HepG2 (cell line): ENCODE measurements at regions not wholly inside any gene's neighbourhood (a gene's known extent, or its start where the extent isn't known, plus 50 kb on each side); places are given as distances from the start of the nearest gene placed in this dataset.

ENCODE experiments used
- ATAC-seq: fragments of 200-7000 bp; cut with Tn5 transposase; 3 replicates; pipeline ENCODE4 v1.9.1; 2020; ENCODE audit warnings: mild to moderate bottlenecking, moderate library complexity
- BruUV-seq: library from RNA; stranded (reverse); fragments of 400-500 nt; replicated peaks from 2 replicates; lab custom pipeline; 2021; lab: Mats Ljungman, UMichigan
- CTCF ChIA-PET: fragments of 300-600 bp; formaldehyde crosslinking; extraction: SDS; loops from one replicate; lab custom pipeline; 2021; ENCODE audit warnings: low total read pairs, inconsistent platforms, low intra/inter-chr PET ratio; lab: Yijun Ruan, JAX
- POLR2A ChIA-PET: fragments of 350-600 bp; sonication (Branson Sonifier 250); formaldehyde crosslinking; loops from one replicate; lab custom pipeline; 2020; ENCODE audit warnings: antibody characterized with exemption, inconsistent platforms; lab: Yijun Ruan, JAX
- DNase-seq: peaks from one replicate; pipeline ENCODE4 v3.0.0-alpha.2; 2015; ENCODE audit warnings: low spot score
- FAIRE-seq: peaks from 3 replicates; lab custom pipeline; 2011; peaks lifted over from hg19 to GRCh38; lab: Jason Lieb, UNC
- H2AFZ ChIP-seq: one replicate; pipeline ENCODE4 v1.6.1; 2011; ENCODE audit warnings: low read length, inconsistent platforms
- H3K27ac ChIP-seq: fragments of 300-600 bp; 3 replicates; pipeline ENCODE4 v1.8.0; 2011; ENCODE audit warnings: mixed run types, mild to moderate bottlenecking, mixed read lengths, low read length, inconsistent platforms; ENCODE audit not compliant: insufficient read depth; ENCODE audit errors: extremely low read length
- H3K27me3 ChIP-seq, 2 experiments: fragments of 200-600 bp in 1 of 2; 2 replicates in 1 of 2; 3 replicates in 1 of 2; pipeline versions ENCODE4 v1.6.0 to v1.8.0; 2011; ENCODE audit warnings: low read length in 2 of 2, mild to moderate bottlenecking in 2 of 2, moderate library complexity in 2 of 2, inconsistent platforms in 1 of 2; ENCODE audit not compliant: insufficient read depth in 2 of 2, control insufficient read depth in 1 of 2
- H3K36me3 ChIP-seq, 2 experiments: fragments of 200-600 bp in 1 of 2; replicated peaks in 1 of 2; 2 replicates in 1 of 2; 3 replicates in 1 of 2; pipeline versions ENCODE4 v1.5.1 to v1.8.0; 2011; ENCODE audit warnings: low read length in 2 of 2, inconsistent platforms in 1 of 2; ENCODE audit not compliant: insufficient read depth in 2 of 2, control insufficient read depth in 1 of 2
- H3K4me1 ChIP-seq: 2 replicates; pipeline ENCODE4 v1.5.1; 2012; ENCODE audit warnings: low read length, inconsistent platforms; ENCODE audit not compliant: insufficient read depth
- H3K4me2 ChIP-seq: 2 replicates; pipeline ENCODE4 v1.6.0; 2011; ENCODE audit warnings: low read depth, low read length, inconsistent platforms
- H3K4me3 ChIP-seq, 3 experiments: fragments of 200-600 bp in 1 of 3; sonication (generic), shearing (Covaris generic) in 1 of 3; replicated peaks in 1 of 3; 2 replicates each; pipeline ENCODE4 v1.5.1; 2011 to 2016; ENCODE audit warnings: low read length in 3 of 3, inconsistent platforms in 2 of 3, low read depth in 2 of 3, mild to moderate bottlenecking in 2 of 3, control low read depth in 1 of 3, mixed read lengths in 1 of 3; ENCODE audit not compliant: insufficient read depth in 1 of 3
- H3K79me2 ChIP-seq: one replicate; pipeline ENCODE4 v1.6.1; 2011; ENCODE audit warnings: low read length, inconsistent platforms; ENCODE audit not compliant: insufficient read depth
- H3K9ac ChIP-seq: 2 replicates; pipeline ENCODE4 v1.6.0; 2011; ENCODE audit warnings: mild to moderate bottlenecking, low read depth, low read length, inconsistent platforms; ENCODE audit not compliant: insufficient read depth
- H3K9me3 ChIP-seq: 2 replicates; pipeline ENCODE4 v1.5.1; 2012; ENCODE audit warnings: mild to moderate bottlenecking, low read length
- H4K20me1 ChIP-seq: 2 replicates; pipeline ENCODE4 v1.6.0; 2011; ENCODE audit warnings: inconsistent platforms, mild to moderate bottlenecking, low read length, moderate library complexity; ENCODE audit not compliant: insufficient read depth
- HNF1B ChIP-seq: sonication (generic); formaldehyde crosslinking; IDR thresholded peaks from 2 replicates; pipeline ENCODE4 v1.5.1; 2020; ENCODE audit warnings: mild to moderate bottlenecking, moderate library complexity, missing genetic modification reagents
- ZNF547 ChIP-seq: sonication (generic); formaldehyde crosslinking; IDR thresholded peaks from 2 replicates; pipeline ENCODE4 v1.5.1; 2020; ENCODE audit warnings: mild to moderate bottlenecking, missing genetic modification reagents
- WGBS: methylation state at CpG from one replicate; pipeline ENCODE4 v1.1.6; 2017; ENCODE audit warnings: low lambda C conversion rate; 5-methylcytosine and 5-hydroxymethylcytosine counted together
- in situ Hi-C: cut with HindIII; loops from 2 replicates; pipeline ENCODE4 v1.10.0; 2017; ENCODE audit warnings: low pct_unique_long_range_greater_than_20kb; ENCODE audit not compliant: extremely low pct_ligation_motif_present
- intact Hi-C: fragments of 100-400 bp; cut with micrococcal nuclease; formaldehyde crosslinking; loops from one replicate; pipeline ENCODE4 v1.10.0; 2022; ENCODE audit not compliant: unreplicated experiment

- TF ChIP-seq HNF1B = no peak
- Histone ChIP-seq H3K4me2 (no peak overlapping the region), H3K27ac (no peak overlapping the region), H3K9ac (no peak overlapping the region), H4K20me1 (peaks cover 4% of the 10 kb centered on the region), H2AFZ (no peak overlapping the region), H3K9me3 (no peaks in the 10 kb centered on the region), H3K27me3 (no peaks in the 10 kb centered on the region), H3K36me3 (no peaks in the 10 kb centered on the region), H3K79me2 (peaks cover 32% of the 10 kb centered on the region), H3K4me1 (peaks cover 12% of the 10 kb centered on the region), H3K4me3 (no peak overlapping the region)
- ChIA-PET POLR2A (no interaction called here), CTCF (no interaction called here)
- 96% methylated on average over 4 of the region's 4 CpGs for WGBS
- FAIRE-seq (no peak), ATAC-seq (no peak), DNase-seq (no peak)
- in situ Hi-C loops (no loop called here), intact Hi-C loops (no loop called here)
- BruUV-seq = no TSS peak
Measured at GRCh38 chr2:134163336-134163735, 90.5 kb upstream of the MGAT5 start.

- DNase-seq (no peak), FAIRE-seq (no peak), ATAC-seq (no peak)
- Histone ChIP-seq H3K4me2 (no peak overlapping the region), H3K27ac (no peak overlapping the region), H2AFZ (no peak overlapping the region), H3K9ac (no peak overlapping the region), H3K9me3 (no peaks in the 10 kb centered on the region), H3K79me2 (peaks cover 31% of the 10 kb centered on the region), H3K27me3 (no peaks in the 10 kb centered on the region), H4K20me1 (peaks cover 4% of the 10 kb centered on the region), H3K36me3 (no peaks in the 10 kb centered on the region), H3K4me1 (peaks cover 12% of the 10 kb centered on the region), H3K4me3 (no peak overlapping the region)
- TF ChIP-seq ZNF547 = no peak
- in situ Hi-C loops (no loop called here), intact Hi-C loops (no loop called here)
- ChIA-PET CTCF (no interaction called here), POLR2A (no interaction called here)
- BruUV-seq = no TSS peak
Measured at GRCh38 chr2:134164306-134164705, 89.6 kb upstream of the MGAT5 start.
